Adrenal gland (tissue), 9 donors: ENCODE measurements at regions not wholly inside any gene's neighbourhood (a gene's known extent, or its start where the extent isn't known, plus 50 kb on each side); places are given as distances from the start of the nearest gene placed in this dataset.

Experiments
- DNase-seq, 7 donors: peaks; one replicate each; pipeline ENCODE4 v3.0.0-alpha.2; 2019 to 2020
- H3K27ac ChIP-seq, 5 donors: fragments of 200-600 bp; sonication (generic) in 4 of 5; 1 replicate in 3 of 5; 2 replicates in 2 of 5; pipeline versions ENCODE4 v1.5.1 to v1.8.0; 2016 to 2020; ENCODE audit warnings: mild to moderate bottlenecking in 1 of 5
- H3K27me3 ChIP-seq: fragments of 200-600 bp; 2 replicates; pipeline ENCODE4 v1.8.0; 2021
- H3K36me3 ChIP-seq, 2 donors: fragments of 200-600 bp; replicated peaks in 1 of 2; 1 replicate in 1 of 2; 2 replicates in 1 of 2; pipeline versions ENCODE4 v1.5.1 to v1.8.0; 2018 to 2022
- H3K4me1 ChIP-seq, 2 donors: fragments of 200-600 bp; replicated peaks in 1 of 2; 1 replicate in 1 of 2; 2 replicates in 1 of 2; pipeline versions ENCODE4 v1.5.1 to v1.8.0; 2018 to 2021
- H3K4me3 ChIP-seq, 4 donors: fragments of 200-600 bp; sonication (generic) in 3 of 4; one replicate each; pipeline ENCODE4 v1.5.1; 2016 to 2018
- H3K9me3 ChIP-seq, 3 donors: fragments of 200-600 bp; sonication (generic) in 1 of 3; replicated peaks in 1 of 3; 1 replicate in 2 of 3; 2 replicates in 1 of 3; pipeline versions ENCODE4 v1.5.1 to v1.8.0; 2016 to 2021
- POLR2A ChIP-seq, 2 donors: fragments of 450-650 bp; IDR thresholded peaks; one replicate each; pipeline ENCODE4 v1.6.1; 2017; ENCODE audit warnings: antibody characterized with exemption in 2 of 2, mild to moderate bottlenecking in 2 of 2, moderate library complexity in 1 of 2
- WGBS, 4 donors: extraction: QIAGEN DNeasy Blood & Tissue Kit in 2 of 4; methylation state at CpG; one replicate each; pipeline versions ENCODE4 v1.1.5 to v1.1.7; 2013 to 2017; 5-methylcytosine and 5-hydroxymethylcytosine counted together
- intact Hi-C, 2 donors: fragments of 100-400 bp; cut with DNase I; formaldehyde crosslinking; loops; one replicate each; pipeline versions ENCODE4 v1.14.1 to v1.15.0; 2022 to 2023
- TF ChIP-seq, protein P1 (sequence below), 6 experiments: fragments of 450-650 bp in 4 of 6; fragments of 200-600 bp in 2 of 6; sonication (generic) in 1 of 6; IDR thresholded peaks; 1 replicate in 5 of 6; 2 replicates in 1 of 6; pipeline versions ENCODE4 v1.5.1 to v1.8.0; 2016 to 2021; ENCODE audit warnings: antibody characterized with exemption in 6 of 6, mild to moderate bottlenecking in 2 of 6, moderate library complexity in 1 of 6
- donor health status: healthy with polysubstance abuse.
- donor health status: Bipolar disorder and iron deficiency.
- donor health status: DM: yes; HTN: yes; CAD: no.
- donor health status: DM: no; HTN: no; CAD: no.
- donor health status: DM: no; HTN: no; CAD: no.

DNA sequence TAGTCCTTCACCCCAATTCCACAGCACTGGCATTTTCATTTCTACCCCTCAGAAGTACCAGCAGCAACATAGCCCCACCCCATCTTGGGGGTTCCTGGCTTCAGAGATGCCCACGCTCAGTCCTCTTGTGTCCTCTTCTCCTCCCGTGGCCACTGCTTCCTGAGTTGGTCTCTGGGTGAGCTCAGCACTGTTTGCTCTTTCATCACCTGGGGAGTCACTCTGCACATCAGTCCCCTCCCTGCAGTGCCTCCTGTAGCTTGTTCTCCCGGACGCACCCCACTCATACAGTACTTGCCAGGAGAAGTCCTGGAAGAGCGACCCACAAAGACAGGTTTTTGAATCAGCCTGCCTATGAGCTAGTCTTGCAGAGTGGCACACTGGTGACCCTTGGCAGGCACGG is 63.8 kb downstream of the GSC start:
- H3K27ac ChIP-seq: no peak overlapping the region
- WGBS, 4 donors: 54 to 81% (median 69%) methylated on average over 6 of the region's 6 CpGs
- intact Hi-C loops: no loop called here
- TF ChIP-seq, protein P1, sequence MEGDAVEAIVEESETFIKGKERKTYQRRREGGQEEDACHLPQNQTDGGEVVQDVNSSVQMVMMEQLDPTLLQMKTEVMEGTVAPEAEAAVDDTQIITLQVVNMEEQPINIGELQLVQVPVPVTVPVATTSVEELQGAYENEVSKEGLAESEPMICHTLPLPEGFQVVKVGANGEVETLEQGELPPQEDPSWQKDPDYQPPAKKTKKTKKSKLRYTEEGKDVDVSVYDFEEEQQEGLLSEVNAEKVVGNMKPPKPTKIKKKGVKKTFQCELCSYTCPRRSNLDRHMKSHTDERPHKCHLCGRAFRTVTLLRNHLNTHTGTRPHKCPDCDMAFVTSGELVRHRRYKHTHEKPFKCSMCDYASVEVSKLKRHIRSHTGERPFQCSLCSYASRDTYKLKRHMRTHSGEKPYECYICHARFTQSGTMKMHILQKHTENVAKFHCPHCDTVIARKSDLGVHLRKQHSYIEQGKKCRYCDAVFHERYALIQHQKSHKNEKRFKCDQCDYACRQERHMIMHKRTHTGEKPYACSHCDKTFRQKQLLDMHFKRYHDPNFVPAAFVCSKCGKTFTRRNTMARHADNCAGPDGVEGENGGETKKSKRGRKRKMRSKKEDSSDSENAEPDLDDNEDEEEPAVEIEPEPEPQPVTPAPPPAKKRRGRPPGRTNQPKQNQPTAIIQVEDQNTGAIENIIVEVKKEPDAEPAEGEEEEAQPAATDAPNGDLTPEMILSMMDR (IDR thresholded peaks at IDR 0.05): no peak
- no peak for TF ChIP-seq POLR2A (IDR thresholded peaks at IDR 0.05)
- H3K27me3 ChIP-seq: peaks cover 7% of the 10 kb centered on the region
- no peaks in the 10 kb centered on the region for H3K9me3 ChIP-seq
- no peaks in the 10 kb centered on the region for H3K4me1 ChIP-seq
- no peak for DNase-seq
- H3K36me3 ChIP-seq: no peaks in the 10 kb centered on the region
- H3K4me3 ChIP-seq: no peak overlapping the region

DNA sequence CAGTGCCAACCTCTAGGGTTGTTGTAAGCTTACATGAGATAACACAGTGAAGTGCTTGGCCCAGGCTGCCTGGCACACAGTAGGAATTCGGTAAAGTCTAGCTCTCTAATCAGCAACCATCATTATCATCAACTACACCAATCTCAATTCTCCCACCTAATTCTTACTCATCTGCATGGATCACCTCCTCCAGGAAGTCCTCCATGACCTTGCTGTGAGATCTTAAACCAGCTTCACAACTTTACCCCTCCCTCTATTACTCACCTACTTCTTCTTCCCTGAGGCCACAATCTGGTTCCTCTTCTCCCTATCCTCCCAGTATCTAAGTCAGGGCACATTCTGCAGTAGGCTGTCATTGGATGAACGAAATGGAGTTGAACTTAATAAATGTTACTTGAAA is 67.3 kb downstream of the GSC start:
- Histone ChIP-seq H3K27ac (no peak overlapping the region), H3K27me3 (peaks cover 4% of the 10 kb centered on the region), H3K4me1 (no peaks in the 10 kb centered on the region), H3K36me3 (no peaks in the 10 kb centered on the region), H3K9me3 (no peaks in the 10 kb centered on the region), H3K4me3 (no peak overlapping the region)
- intact Hi-C loops: no loop called here
- 65 to 86% (median 78%) methylated on average over 2 of the region's 2 CpGs for WGBS, 4 donors
- DNase-seq: no peak
- no peak for TF ChIP-seq POLR2A (IDR thresholded peaks at IDR 0.05)
- TF ChIP-seq, protein P1 (IDR thresholded peaks at IDR 0.05): no peak

DNA sequence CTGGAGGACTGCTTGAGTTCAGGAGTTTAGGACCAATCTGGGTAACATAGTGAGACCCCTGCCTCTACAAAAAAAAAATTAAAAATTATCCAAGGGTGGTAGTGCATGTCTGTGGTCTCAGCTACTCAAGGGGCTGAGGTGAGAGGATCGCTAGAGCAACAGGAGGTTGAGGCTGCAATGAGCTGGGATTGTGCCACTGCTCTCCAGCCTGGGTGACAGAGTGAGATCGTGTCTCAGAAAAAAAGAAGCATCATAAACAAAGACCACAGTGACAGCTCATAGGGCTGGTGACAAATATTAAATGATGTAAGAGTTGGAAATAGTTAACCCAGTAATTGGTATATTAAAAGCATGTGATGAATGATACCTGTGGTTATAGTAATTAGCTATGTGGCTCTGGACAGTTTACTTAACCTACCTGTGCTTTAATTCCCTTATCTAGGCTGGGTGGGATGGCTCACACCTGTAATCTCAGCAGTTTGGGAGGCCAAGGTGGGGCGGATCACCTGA is 68.0 kb downstream of the GSC start:
- intact Hi-C loops: no loop called here
- Histone ChIP-seq H3K9me3 (no peaks in the 10 kb centered on the region), H3K36me3 (no peaks in the 10 kb centered on the region), H3K4me3 (no peak overlapping the region), H3K27ac (no peak overlapping the region), H3K4me1 (no peaks in the 10 kb centered on the region), H3K27me3 (peaks cover 4% of the 10 kb centered on the region)
- TF ChIP-seq, protein P1 (IDR thresholded peaks at IDR 0.05): no peak
- WGBS, 4 donors: 68 to 74% (median 73%) methylated on average over 3 of the region's 3 CpGs
- no peak for DNase-seq

DNA sequence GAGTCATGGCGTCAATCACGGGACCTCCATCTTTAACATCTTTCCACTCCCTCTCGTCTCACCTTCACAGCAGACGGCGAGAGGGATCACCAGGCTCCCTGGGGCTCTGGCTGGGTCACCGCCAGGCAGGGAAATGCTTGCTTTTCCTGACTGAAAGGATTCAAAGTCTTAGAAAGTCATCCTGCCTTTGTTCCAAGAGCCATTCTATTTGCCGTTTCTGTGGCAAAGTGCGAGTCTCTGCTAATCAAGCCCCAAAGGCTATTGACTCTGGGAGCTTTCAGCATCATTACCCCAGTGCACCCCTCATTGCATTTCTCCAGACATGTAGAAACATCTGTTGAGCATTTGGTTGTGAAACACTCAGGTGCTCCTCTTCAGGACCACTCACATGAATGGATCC is 69.6 kb downstream of the GSC start:
- Histone ChIP-seq H3K27me3 (no peaks in the 10 kb centered on the region), H3K4me3 (no peak overlapping the region), H3K4me1 (no peaks in the 10 kb centered on the region), H3K27ac (no peak overlapping the region), H3K36me3 (no peaks in the 10 kb centered on the region), H3K9me3 (no peaks in the 10 kb centered on the region)
- intact Hi-C loops: no loop called here
- DNase-seq: no peak
- WGBS, 4 donors: 57 to 77% (median 72%) methylated on average over 8 of the region's 8 CpGs
- TF ChIP-seq, protein P1 (IDR thresholded peaks at IDR 0.05): no peak
- TF ChIP-seq POLR2A (IDR thresholded peaks at IDR 0.05): no peak
